WTC11 (cell line): ENCODE measurements at regions not wholly inside any gene's neighbourhood (a gene's known extent, or its start where the extent isn't known, plus 50 kb on each side); places are given as distances from the start of the nearest gene placed in this dataset.

ENCODE experiments used
- ATAC-seq: fragments of 200-7000 bp; cut with Tn5 transposase; 2 replicates; pipeline ENCODE4 v1.10.0; 2021; ENCODE audit warnings: mild to moderate bottlenecking, moderate library complexity
- CTCF ChIA-PET: fragments of 300-600 bp; sonication (Branson Sonifier 250); formaldehyde crosslinking; loops from one replicate; lab custom pipeline; 2021; ENCODE audit warnings: antibody characterized with exemption; lab: Charles Lee
- POLR2A ChIA-PET: fragments of 350-600 bp; sonication (Branson Sonifier 250); formaldehyde crosslinking; loops from one replicate; lab custom pipeline; 2021; ENCODE audit warnings: antibody characterized with exemption; lab: Charles Lee
- DNase-seq: peaks from one replicate; pipeline ENCODE4 v3.0.0; 2021; ENCODE audit warnings: low spot score
- H3K27ac Mint-ChIP-seq: 2 replicates; pipeline ENCODE4 v1.8.0; 2021; ENCODE audit warnings: mixed read lengths
- H3K27me3 Mint-ChIP-seq: 2 replicates; pipeline ENCODE4 v1.8.0; 2021; ENCODE audit warnings: low read depth, mild to moderate bottlenecking, moderate library complexity, mixed read lengths
- H3K36me3 Mint-ChIP-seq: 2 replicates; pipeline ENCODE4 v1.8.0; 2021; ENCODE audit warnings: mixed read lengths
- H3K4me1 Mint-ChIP-seq: 2 replicates; pipeline ENCODE4 v1.8.0; 2022; ENCODE audit warnings: mixed read lengths
- H3K4me3 Mint-ChIP-seq: 2 replicates; pipeline ENCODE4 v1.8.0; 2021; ENCODE audit warnings: mild to moderate bottlenecking, moderate library complexity, mixed read lengths
- H3K9me3 Mint-ChIP-seq: 2 replicates; pipeline ENCODE4 v1.8.0; 2021; ENCODE audit warnings: mixed read lengths
- CREB1 ChIP-seq: sonication (generic); formaldehyde crosslinking; IDR thresholded peaks from 2 replicates; pipeline ENCODE4 v1.8.0; 2023; ENCODE audit warnings: mild to moderate bottlenecking, missing genetic modification reagents
- ELF4 ChIP-seq: sonication (generic); formaldehyde crosslinking; IDR thresholded peaks from 2 replicates; pipeline ENCODE4 v1.8.1; 2022; ENCODE audit warnings: low read depth, mild to moderate bottlenecking, moderate library complexity, missing genetic modification reagents
- FOXP1 ChIP-seq: sonication (generic); formaldehyde crosslinking; IDR thresholded peaks from 2 replicates; pipeline ENCODE4 v1.8.0; 2022; ENCODE audit warnings: missing genetic modification reagents, mild to moderate bottlenecking, moderate library complexity, borderline replicate concordance
- KAT7 ChIP-seq: sonication (generic); formaldehyde crosslinking; IDR thresholded peaks from 2 replicates; pipeline ENCODE4 v1.8.1; 2023; ENCODE audit warnings: missing genetic modification reagents, mild to moderate bottlenecking, borderline replicate concordance
- OVOL2 ChIP-seq: fragments of 250-450 bp; sonication (Bioruptor Pico); IDR thresholded peaks from 2 replicates; pipeline ENCODE4 v1.9.0; 2021; ENCODE audit warnings: mild to moderate bottlenecking, borderline replicate concordance
- PRDM15 ChIP-seq: sonication (generic); formaldehyde crosslinking; IDR thresholded peaks from 2 replicates; pipeline ENCODE4 v1.8.0; 2022; ENCODE audit warnings: missing genetic modification reagents
- ZNF121 ChIP-seq: sonication (generic); formaldehyde crosslinking; IDR thresholded peaks from 2 replicates; pipeline ENCODE4 v1.8.0; 2023; ENCODE audit warnings: missing genetic modification reagents
- ZNF219 ChIP-seq: sonication (generic); formaldehyde crosslinking; IDR thresholded peaks from 2 replicates; pipeline ENCODE4 v1.8.0; 2023; ENCODE audit warnings: missing genetic modification reagents, mild to moderate bottlenecking, borderline replicate concordance
- ZNF416 ChIP-seq: fragments of 250-450 bp; sonication (Bioruptor Pico); IDR thresholded peaks from 2 replicates; pipeline ENCODE4 v1.9.0; 2021; ENCODE audit warnings: mild to moderate bottlenecking, inconsistent platforms
- TF ChIP-seq, protein P1 (sequence below): sonication (generic); formaldehyde crosslinking; IDR thresholded peaks from 2 replicates; pipeline ENCODE4 v1.8.1; 2023; ENCODE audit warnings: mild to moderate bottlenecking, missing genetic modification reagents
- TF ChIP-seq, protein P2 (sequence below): fragments of 250-450 bp; sonication (Bioruptor Pico); IDR thresholded peaks from 2 replicates; pipeline ENCODE4 v1.9.0; 2021; ENCODE audit warnings: mild to moderate bottlenecking
- TF ChIP-seq, protein P3 (sequence below): sonication (generic); formaldehyde crosslinking; IDR thresholded peaks from 2 replicates; pipeline ENCODE4 v1.8.0; 2022; ENCODE audit warnings: mild to moderate bottlenecking, missing genetic modification reagents
- TF ChIP-seq, protein P4 (sequence below): sonication (generic); formaldehyde crosslinking; IDR thresholded peaks from 2 replicates; pipeline ENCODE4 v1.8.1; 2023; ENCODE audit warnings: mild to moderate bottlenecking, missing genetic modification reagents, borderline replicate concordance
- TF ChIP-seq, protein P5 (sequence below): sonication (generic); formaldehyde crosslinking; IDR thresholded peaks from 2 replicates; pipeline ENCODE4 v1.8.0; 2023; ENCODE audit warnings: missing genetic modification reagents
- TF ChIP-seq, protein P6 (sequence below): sonication (generic); formaldehyde crosslinking; IDR thresholded peaks from 2 replicates; pipeline ENCODE4 v1.8.1; 2022; ENCODE audit warnings: mild to moderate bottlenecking, missing genetic modification reagents, moderate library complexity, borderline replicate concordance

- ATAC-seq, result no peak
- Mint-ChIP-seq H3K4me3 (no peak overlapping the region), H3K27me3 (no peaks in the 10 kb centered on the region; the same call in 1 of the 2 replicates), H3K27ac (no peak overlapping the region)
- no peak for DNase-seq
- CTCF ChIA-PET, result no interaction called here
- TF ChIP-seq ELF4 (CRISPR knock-in tag), result no peak
- TF ChIP-seq, protein P1, sequence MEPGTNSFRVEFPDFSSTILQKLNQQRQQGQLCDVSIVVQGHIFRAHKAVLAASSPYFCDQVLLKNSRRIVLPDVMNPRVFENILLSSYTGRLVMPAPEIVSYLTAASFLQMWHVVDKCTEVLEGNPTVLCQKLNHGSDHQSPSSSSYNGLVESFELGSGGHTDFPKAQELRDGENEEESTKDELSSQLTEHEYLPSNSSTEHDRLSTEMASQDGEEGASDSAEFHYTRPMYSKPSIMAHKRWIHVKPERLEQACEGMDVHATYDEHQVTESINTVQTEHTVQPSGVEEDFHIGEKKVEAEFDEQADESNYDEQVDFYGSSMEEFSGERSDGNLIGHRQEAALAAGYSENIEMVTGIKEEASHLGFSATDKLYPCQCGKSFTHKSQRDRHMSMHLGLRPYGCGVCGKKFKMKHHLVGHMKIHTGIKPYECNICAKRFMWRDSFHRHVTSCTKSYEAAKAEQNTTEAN, result no peak
- TF ChIP-seq, protein P2, sequence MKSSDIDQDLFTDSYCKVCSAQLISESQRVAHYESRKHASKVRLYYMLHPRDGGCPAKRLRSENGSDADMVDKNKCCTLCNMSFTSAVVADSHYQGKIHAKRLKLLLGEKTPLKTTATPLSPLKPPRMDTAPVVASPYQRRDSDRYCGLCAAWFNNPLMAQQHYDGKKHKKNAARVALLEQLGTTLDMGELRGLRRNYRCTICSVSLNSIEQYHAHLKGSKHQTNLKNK (CRISPR knock-in tag), result no peak
- TF ChIP-seq ZNF219 (CRISPR knock-in tag), result no peak
- no peak for TF ChIP-seq FOXP1 (CRISPR knock-in tag)
- TF ChIP-seq CREB1 (CRISPR knock-in tag), result no peak
- no peak for TF ChIP-seq ZNF416 (CRISPR knock-in tag)
- no peak for TF ChIP-seq PRDM15 (CRISPR knock-in tag)
- TF ChIP-seq KAT7 (CRISPR knock-in tag), result no peak
- TF ChIP-seq, protein P3, sequence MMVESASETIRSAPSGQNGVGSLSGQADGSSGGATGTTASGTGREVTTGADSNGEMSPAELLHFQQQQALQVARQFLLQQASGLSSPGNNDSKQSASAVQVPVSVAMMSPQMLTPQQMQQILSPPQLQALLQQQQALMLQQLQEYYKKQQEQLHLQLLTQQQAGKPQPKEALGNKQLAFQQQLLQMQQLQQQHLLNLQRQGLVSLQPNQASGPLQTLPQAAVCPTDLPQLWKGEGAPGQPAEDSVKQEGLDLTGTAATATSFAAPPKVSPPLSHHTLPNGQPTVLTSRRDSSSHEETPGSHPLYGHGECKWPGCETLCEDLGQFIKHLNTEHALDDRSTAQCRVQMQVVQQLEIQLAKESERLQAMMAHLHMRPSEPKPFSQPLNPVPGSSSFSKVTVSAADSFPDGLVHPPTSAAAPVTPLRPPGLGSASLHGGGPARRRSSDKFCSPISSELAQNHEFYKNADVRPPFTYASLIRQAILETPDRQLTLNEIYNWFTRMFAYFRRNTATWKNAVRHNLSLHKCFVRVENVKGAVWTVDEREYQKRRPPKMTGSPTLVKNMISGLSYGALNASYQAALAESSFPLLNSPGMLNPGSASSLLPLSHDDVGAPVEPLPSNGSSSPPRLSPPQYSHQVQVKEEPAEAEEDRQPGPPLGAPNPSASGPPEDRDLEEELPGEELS (CRISPR knock-in tag), result no peak
- TF ChIP-seq, all 79 proteins: peak for 0
- POLR2A ChIA-PET, result no interaction called here
- H3K4me1 Mint-ChIP-seq, result no peaks in the 10 kb centered on the region
- H3K36me3 Mint-ChIP-seq, result no peaks in the 10 kb centered on the region
- peaks cover 8% of the 10 kb centered on the region for H3K9me3 Mint-ChIP-seq
Measured at GRCh38 chr1:189673217-189673616, 804.4 kb downstream of the BRINP3 start.

DNA sequence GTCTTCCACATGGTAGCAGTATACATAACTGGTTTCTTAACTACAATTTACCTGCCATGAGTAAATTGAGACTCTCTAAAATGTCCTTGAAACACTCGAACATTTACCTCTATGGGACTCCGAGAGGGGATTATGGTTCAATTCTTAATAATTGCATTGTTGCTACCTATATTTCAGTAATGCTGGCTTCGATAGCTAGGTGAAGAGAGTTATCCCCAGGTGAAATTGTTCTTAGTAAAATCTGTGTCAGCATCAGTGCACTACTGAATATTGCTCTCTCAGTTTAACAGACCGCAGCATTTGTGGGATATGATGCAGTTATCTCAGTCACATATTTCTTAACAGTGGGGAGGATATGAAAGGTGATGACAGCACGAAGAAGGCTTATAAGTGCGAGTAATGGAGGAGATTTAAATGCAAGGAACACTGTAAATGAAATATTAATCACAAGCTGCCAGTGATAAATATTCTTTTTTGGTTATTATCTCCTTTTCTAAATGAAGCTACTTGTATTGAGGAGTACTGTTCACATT, 801.9 kb downstream of the BRINP3 start:
- no peaks in the 10 kb centered on the region for H3K36me3 Mint-ChIP-seq
- no peak for ATAC-seq
- no peak overlapping the region for H3K4me3 Mint-ChIP-seq
- ChIA-PET CTCF (no interaction called here), POLR2A (no interaction called here)
- H3K27ac Mint-ChIP-seq, result no peak overlapping the region
- no peaks in the 10 kb centered on the region; the same call in 1 of the 2 replicates for H3K27me3 Mint-ChIP-seq
- no peaks in the 10 kb centered on the region for H3K4me1 Mint-ChIP-seq
- no peaks in the 10 kb centered on the region for H3K9me3 Mint-ChIP-seq
- DNase-seq, result no peak
- TF ChIP-seq, protein P4, sequence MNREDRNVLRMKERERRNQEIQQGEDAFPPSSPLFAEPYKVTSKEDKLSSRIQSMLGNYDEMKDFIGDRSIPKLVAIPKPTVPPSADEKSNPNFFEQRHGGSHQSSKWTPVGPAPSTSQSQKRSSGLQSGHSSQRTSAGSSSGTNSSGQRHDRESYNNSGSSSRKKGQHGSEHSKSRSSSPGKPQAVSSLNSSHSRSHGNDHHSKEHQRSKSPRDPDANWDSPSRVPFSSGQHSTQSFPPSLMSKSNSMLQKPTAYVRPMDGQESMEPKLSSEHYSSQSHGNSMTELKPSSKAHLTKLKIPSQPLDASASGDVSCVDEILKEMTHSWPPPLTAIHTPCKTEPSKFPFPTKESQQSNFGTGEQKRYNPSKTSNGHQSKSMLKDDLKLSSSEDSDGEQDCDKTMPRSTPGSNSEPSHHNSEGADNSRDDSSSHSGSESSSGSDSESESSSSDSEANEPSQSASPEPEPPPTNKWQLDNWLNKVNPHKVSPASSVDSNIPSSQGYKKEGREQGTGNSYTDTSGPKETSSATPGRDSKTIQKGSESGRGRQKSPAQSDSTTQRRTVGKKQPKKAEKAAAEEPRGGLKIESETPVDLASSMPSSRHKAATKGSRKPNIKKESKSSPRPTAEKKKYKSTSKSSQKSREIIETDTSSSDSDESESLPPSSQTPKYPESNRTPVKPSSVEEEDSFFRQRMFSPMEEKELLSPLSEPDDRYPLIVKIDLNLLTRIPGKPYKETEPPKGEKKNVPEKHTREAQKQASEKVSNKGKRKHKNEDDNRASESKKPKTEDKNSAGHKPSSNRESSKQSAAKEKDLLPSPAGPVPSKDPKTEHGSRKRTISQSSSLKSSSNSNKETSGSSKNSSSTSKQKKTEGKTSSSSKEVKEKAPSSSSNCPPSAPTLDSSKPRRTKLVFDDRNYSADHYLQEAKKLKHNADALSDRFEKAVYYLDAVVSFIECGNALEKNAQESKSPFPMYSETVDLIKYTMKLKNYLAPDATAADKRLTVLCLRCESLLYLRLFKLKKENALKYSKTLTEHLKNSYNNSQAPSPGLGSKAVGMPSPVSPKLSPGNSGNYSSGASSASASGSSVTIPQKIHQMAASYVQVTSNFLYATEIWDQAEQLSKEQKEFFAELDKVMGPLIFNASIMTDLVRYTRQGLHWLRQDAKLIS (CRISPR knock-in tag), result no peak
- TF ChIP-seq, protein P5, sequence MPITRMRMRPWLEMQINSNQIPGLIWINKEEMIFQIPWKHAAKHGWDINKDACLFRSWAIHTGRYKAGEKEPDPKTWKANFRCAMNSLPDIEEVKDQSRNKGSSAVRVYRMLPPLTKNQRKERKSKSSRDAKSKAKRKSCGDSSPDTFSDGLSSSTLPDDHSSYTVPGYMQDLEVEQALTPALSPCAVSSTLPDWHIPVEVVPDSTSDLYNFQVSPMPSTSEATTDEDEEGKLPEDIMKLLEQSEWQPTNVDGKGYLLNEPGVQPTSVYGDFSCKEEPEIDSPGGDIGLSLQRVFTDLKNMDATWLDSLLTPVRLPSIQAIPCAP (CRISPR knock-in tag), result no peak
- TF ChIP-seq, protein P6, sequence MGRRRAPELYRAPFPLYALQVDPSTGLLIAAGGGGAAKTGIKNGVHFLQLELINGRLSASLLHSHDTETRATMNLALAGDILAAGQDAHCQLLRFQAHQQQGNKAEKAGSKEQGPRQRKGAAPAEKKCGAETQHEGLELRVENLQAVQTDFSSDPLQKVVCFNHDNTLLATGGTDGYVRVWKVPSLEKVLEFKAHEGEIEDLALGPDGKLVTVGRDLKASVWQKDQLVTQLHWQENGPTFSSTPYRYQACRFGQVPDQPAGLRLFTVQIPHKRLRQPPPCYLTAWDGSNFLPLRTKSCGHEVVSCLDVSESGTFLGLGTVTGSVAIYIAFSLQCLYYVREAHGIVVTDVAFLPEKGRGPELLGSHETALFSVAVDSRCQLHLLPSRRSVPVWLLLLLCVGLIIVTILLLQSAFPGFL (CRISPR knock-in tag), result no peak
- TF ChIP-seq OVOL2 (CRISPR knock-in tag) (no peak), ZNF121 (CRISPR knock-in tag) (no peak), PRDM15 (CRISPR knock-in tag) (no peak)
